Daoy (cell line): ENCODE measurements at regions not wholly inside any gene's neighbourhood (a gene's known extent, or its start where the extent isn't known, plus 50 kb on each side); places are given as distances from the start of the nearest gene placed in this dataset.

Experiments used
- DNase-seq: peaks from one replicate; pipeline ENCODE4 v3.0.0-alpha.2; 2015; ENCODE audit warnings: low read depth

- DNase-seq: no peak
Measured at GRCh38 chr10:47104786-47105385, 193.7 kb downstream of the PTPN20 start.

GRCh38 chr10:47107007-47107747 is 192.8 kb upstream of the GDF10 start:
- DNase-seq: no peak

- no peak for DNase-seq
Measured at GRCh38 chr10:47109906-47110305, 190.1 kb upstream of the GDF10 start.

- no peak for DNase-seq
Measured at GRCh38 chr10:47111329-47111862, 188.6 kb upstream of the GDF10 start.

- no peak for DNase-seq
Measured at GRCh38 chr10:47112612-47113011, 187.4 kb upstream of the GDF10 start.

GRCh38 chr10:47113907-47114500 is 186.0 kb upstream of the GDF10 start:
- no peak for DNase-seq

- DNase-seq: no peak
Measured at GRCh38 chr10:47114680-47115186, 185.3 kb upstream of the GDF10 start.

GRCh38 chr10:47115322-47115721 is 184.7 kb upstream of the GDF10 start:
- no peak for DNase-seq

GRCh38 chr10:47116445-47116844 is 183.6 kb upstream of the GDF10 start:
- DNase-seq: no peak

- no peak for DNase-seq
Measured at GRCh38 chr10:47118326-47118725, 181.7 kb upstream of the GDF10 start.

GRCh38 chr10:47121336-47121735 is 178.7 kb upstream of the GDF10 start:
- no peak for DNase-seq

- no peak for DNase-seq
Measured at GRCh38 chr10:47123716-47124288, 176.2 kb upstream of the GDF10 start.

GRCh38 chr10:47127188-47127785 is 172.7 kb upstream of the GDF10 start:
- DNase-seq: no peak

- DNase-seq: no peak
Measured at GRCh38 chr10:47130491-47130890, 169.5 kb upstream of the GDF10 start.

GRCh38 chr10:47133871-47134570 is 166.0 kb upstream of the GDF10 start:
- DNase-seq: no peak

GRCh38 chr10:47136866-47137265 is 163.1 kb upstream of the GDF10 start:
- no peak for DNase-seq

GRCh38 chr10:47137311-47137851 is 162.6 kb upstream of the GDF10 start:
- DNase-seq: peak; percentile 75

GRCh38 chr10:47139121-47139520 is 160.9 kb upstream of the GDF10 start:
- no peak for DNase-seq

- no peak for DNase-seq
Measured at GRCh38 chr10:47140761-47141348, 159.1 kb upstream of the GDF10 start.

GRCh38 chr10:47141349-47141748 is 158.6 kb upstream of the GDF10 start:
- no peak for DNase-seq

GRCh38 chr10:47143072-47143471 is 156.9 kb upstream of the GDF10 start:
- DNase-seq: no peak
